T-helper 1 cell treated with Interleukin-12 subunit alpha and Interleukin-12 subunit beta and Interleukin-4 antibody, amounts not matched to agents 30 ng/mL and 1 ng/mL, for 36 hours (primary cell): ENCODE measurements at regions not wholly inside any gene's neighbourhood (a gene's known extent, or its start where the extent isn't known, plus 50 kb on each side); places are given as distances from the start of the nearest gene placed in this dataset.
"Not testable (repeated sequence)": the region's sequence is repeated elsewhere in the genome, so short reads cannot be mapped to it uniquely, and the experiment has no call there.

ENCODE experiments used
- intact Hi-C: fragments of 100-400 bp; cut with micrococcal nuclease; formaldehyde crosslinking; loops from one replicate; pipeline ENCODE4 v1.15.1; 2024

DNA sequence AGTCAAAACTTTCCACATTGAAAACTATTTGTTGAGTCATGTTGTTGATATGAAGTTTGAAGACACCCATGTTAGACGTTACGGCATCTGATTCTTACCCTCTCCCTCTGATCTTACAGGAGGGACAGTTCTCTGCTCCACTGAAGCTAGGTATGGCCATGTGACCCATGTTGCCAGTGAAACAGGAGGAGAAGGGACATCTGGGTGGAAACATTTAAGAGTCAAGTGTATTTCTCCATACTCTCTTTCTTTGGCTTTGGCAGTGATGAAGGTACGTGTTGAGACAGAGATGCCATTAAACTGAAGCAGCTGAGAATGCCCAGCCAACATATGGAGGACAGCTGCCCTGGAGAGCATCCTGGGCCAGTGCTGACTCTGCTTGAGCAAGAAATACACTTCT is 198.4 kb upstream of the PTGFR start:
- intact Hi-C loops, result no loop called here

DNA sequence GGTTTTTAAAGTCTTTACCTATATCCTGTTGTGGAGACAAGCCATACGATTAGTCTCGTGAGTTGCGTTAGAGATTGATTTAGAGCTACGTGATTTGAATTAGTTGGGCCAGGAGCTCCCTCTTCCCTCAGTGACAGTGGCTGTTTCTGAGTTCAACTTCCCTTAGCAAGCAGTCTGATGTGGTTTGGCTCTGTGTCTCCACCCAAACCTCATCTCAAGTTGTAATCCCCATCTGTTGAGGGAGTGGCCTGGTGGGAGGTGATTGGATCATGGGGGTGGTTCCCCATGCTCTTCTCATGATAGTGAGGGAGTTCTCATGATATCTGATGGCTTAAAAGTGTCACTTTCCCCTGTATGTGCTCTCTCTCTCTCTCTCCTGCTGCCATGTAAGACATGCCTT is 192.9 kb upstream of the PTGFR start:
- intact Hi-C loops, result no loop called here

- intact Hi-C loops, result no loop called here
These were observed 192.4 kb upstream of the PTGFR start for GRCh38 chr1:78298349-78298748.

- intact Hi-C loops, result no loop called here
These were observed 189.6 kb upstream of the PTGFR start for GRCh38 chr1:78301141-78301540.

DNA sequence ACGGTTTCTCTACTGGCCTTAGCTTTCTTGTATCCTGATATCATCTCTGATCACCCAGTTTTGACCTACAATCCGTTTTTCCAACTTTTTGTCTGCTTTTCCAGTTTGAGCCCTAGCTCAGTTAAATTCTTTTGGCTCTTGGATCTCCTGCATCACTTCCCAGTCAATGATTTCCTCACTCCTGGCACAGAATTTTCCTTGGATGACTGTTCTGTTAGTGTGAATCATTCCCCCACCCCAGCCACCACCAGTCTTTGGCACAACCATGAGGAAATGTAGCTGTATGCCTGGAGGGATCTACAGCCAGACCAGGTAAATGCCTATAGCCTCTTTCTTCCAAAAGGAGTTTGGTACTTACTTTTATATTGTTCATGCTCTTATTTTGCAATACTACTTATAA is 187.2 kb upstream of the PTGFR start:
- intact Hi-C loops, result no loop called here

DNA sequence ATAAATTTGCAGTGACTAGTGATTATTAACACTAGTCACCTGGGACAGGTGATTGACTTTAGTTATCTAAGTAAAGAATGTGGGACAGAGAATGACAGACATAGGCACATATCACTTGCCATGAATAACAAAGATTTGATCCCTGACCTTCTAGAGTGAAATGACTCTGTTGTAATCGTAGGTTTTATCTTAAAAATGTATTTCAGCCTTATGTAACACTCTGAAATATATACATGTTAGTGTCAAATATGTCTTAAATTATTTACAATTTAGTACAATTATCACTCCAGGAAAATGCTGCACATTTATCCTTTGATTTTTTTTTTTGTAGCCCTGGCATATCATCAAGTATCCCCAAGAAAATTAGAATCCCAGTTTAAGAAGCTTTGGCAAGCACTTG is 186.4 kb upstream of the PTGFR start:
- intact Hi-C loops, result no loop called here

GRCh38 chr1:78304761-78305160 is 186.0 kb upstream of the PTGFR start:
- intact Hi-C loops, result no loop called here

- intact Hi-C loops, result not testable (repeated sequence)
These were observed 180.5 kb upstream of the PTGFR start for GRCh38 chr1:78310261-78310660.

DNA sequence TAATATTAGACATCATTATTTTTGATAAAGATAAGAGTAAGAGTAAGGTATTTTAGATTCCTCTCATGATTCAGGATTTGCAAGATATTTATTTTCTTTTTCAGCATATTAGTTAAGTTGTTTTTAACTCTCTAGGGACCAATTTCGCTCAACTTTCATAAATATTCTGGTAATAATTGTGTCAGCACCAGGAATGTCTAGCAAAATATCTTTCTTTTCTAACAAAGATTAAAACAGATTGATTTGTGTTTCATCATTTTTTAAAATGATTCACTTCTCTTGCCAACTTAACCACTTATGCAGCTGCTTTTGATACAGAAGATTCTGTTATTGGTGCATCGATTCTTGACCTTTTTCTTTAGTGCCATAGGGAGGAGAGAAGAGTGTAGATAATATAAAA is 172.8 kb upstream of the PTGFR start:
- intact Hi-C loops, result no loop called here

GRCh38 chr1:78319603-78320002 is 171.2 kb upstream of the PTGFR start:
- intact Hi-C loops, result no loop called here

DNA sequence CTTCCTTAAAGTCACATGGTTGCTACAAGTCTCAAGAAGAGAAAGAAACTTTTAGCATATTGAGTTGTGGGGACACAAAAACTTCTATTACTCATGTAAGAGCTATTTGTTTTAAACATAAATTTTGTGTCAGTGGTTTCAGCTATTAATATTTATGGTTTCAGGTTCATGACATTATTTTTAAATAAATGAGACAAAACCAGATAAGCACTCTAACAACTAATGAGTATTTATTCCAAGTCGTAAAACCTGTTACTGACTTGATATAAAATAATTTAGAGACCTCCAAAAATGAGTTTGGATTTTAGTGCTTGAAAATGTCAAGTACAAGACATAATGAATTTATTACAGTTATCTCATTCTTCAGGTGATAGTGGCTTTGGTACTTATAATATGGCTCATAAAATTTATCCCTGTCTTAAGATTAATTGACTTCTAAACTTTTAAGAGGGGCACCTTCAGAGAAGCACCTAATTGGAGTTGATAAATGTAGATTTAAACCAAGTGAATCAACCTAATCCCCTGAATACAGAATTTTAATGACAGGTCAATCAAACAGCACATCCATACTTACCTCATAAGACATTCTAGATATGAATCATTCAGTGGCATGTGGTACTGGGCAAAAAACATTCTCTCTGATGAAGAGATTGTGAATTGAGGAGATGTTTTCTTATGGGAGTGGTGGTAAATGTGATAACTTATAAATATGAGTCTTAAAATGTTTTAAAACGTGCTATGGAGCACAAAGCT is 167.7 kb upstream of the PTGFR start:
- intact Hi-C loops, result no loop called here

- intact Hi-C loops, result no loop called here
These were observed 165.5 kb upstream of the PTGFR start for GRCh38 chr1:78325293-78325692.

DNA sequence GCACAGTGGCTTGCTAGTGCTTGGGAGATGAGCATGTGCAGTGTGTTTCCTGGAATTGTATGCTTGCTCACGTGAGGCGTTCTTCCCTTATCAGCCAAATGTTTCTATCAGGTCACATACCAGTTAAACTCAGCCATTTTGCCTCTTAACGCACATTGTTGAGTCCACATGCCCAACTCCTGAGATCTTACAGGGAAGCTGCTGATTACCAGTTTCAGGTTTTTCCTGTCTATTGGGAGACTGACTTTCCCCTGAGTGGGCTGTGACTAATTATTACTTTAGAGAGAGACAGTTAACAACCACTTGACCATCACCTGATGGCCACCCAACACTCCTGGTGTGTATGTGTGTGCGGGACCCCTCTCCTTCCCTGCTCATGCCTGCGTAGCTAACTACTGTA is 161.3 kb upstream of the PTGFR start:
- intact Hi-C loops, result no loop called here

DNA sequence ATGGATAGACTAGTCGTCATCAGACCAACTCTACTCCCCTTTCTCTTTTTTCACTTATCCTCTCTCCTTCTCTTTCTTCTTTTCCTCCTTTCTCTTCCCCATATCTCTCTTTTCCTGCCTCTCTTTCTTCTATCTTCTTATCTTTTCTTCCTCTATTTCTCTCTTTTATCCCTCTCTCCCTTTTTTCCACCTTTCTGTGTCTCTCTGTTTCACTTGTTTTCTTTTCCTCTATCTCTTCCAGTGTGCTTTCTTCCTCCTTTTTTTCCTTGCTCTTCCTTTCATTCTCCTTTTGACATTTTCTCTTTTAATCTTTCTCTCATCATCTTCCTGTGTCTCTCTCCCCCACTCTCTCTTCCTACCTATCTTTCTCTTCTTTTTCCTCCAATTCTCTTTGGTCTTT is 159.0 kb upstream of the PTGFR start:
- intact Hi-C loops, result no loop called here

DNA sequence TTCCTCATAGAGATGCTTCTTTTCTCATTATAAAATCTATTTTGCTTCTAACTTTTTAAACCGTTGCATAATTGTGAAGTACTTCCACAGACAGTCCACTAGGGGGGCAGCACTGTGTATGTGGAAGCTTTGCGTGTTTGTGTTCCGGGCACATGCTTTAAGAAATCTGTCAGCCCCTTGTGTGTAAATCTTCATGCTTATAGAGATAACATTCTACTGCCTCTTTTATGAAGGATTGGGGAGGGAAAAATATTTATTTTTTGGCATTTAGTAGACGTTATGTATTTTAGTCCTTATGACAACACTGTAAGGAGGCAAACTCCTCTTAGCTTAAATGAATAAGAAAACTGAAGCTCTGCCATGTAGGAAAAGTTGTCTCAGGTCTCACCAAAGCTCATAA is 157.3 kb upstream of the PTGFR start:
- intact Hi-C loops, result no loop called here

GRCh38 chr1:78334114-78334513 is 156.7 kb upstream of the PTGFR start:
- intact Hi-C loops, result no loop called here

DNA sequence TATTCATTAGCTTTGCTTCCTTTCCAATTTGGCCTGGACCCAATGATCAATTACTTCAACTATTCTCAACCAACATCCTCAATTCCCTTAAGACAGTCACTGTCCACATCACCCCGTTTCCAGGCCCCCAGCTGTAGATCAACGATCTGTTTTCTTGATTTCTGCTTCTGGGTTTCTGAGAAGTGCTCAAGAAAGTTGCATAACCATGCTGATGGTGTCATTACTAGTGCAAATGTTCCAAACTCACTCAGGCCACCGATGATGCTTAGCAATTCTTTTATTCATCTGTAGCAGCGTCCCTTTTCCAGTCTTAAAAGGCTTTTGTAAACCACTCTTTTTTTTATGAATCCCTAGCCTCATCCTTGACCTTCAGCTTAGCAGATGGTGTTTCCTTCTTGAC is 155.8 kb upstream of the PTGFR start:
- intact Hi-C loops, result no loop called here

DNA sequence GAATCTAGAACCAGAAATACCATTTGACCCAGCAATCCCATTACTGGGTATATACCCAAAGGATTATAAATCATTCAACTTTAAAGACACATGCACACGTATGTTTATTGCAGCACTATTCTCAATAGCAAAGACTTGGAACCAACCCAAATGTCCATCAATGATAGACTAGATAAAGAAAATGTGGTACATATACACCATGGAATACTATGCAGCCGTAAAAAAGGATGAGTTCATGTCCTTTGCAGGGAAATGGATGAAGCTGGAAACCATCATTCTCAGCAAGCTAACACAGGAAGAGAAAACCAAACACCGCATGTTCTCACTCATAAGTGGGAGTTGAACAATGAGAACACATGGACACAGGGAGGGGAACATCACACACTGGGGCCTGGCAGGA is 154.0 kb upstream of the PTGFR start:
- intact Hi-C loops, result not testable (repeated sequence)

DNA sequence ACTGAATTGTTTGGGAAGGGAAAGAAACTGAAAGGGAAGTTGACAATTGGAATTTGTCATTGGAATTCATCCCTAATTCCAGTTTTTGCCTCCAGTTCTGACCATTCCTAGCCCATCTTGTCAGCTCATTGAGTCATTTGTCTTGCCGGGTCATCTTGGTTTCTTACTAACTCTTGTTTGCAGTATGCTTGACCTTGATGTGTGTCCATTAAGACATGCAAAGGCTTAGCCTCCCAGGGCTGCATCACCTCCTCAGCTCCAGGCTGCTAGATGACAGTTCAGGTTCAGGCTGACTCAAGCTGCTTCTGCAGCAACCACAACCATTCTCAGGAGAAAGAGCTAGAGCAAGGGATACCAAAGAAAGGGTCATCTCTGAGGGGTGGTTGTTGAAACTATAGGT is 151.3 kb upstream of the PTGFR start:
- intact Hi-C loops, result no loop called here

DNA sequence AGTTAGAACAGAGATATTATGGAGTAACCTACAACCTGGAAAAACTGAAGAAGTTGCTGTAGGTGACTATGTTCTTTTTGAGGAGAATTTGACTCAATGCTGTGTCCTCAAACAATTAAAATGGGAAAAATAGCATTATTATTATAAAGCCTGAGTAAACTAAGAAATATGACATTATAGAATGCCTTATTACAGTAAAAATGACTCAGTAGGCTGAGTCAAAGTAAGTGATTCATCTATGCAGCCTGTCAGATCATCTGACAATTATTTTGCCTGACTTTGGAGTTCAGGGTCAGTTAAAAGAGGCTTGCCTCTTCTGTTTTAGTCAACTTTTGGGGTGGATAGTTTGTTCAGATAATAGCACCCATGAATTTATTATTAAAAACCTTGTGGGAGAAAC is 150.8 kb upstream of the PTGFR start:
- intact Hi-C loops, result no loop called here

- intact Hi-C loops, result no loop called here
These were observed 142.1 kb upstream of the PTGFR start for GRCh38 chr1:78348496-78349284.

DNA sequence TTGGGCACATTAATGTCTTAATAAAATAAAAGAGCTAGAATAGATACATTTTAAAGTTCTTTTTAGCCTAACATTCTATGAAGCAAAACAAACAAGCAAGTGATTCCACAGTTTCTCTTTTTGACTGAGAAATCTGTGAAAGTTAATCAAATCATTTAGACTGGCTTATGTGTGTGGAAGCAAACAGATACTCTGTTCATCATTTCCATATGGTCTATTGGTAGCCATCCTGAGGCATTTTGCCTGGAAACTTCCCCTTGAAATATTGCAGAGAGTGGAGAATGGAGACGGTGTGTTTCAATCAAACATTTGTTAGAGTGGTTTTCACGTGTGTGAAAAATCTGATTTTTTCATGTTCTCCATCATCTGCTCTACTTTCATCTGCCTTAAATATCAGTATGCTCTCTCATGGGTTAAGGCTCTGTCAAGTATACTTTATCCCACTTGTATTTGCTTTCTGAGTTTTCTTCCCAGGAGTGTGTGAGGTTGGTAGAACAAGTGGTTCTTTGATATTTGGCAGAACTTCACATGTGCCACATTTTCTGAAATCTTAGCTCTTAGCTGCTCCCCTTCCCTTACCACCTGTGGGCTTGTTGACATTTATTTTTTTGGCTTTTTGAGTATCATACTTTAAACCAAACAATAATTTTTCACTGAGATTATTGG is 139.1 kb upstream of the PTGFR start:
- intact Hi-C loops, result no loop called here

DNA sequence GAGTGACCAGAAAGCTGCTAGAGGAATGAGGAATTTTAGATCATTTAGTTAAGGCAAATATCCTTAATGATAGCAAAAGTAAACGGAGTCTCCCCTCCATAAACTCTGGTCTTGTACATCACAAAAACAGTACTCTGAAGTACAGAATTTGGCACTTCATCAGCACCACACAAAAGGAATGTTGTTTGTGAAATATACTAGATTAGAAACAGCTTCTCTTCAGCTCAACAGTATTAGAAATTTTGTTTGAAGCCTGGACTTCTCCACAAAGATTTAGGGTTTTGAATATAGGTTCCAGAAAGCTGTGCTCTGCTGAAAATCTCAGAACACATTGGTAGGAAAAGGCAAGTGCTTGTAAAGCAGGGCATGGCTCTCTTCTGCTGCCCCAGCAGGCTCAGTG is 135.1 kb upstream of the PTGFR start:
- intact Hi-C loops, result no loop called here
